ENCODE measurements at regions not wholly inside any gene's neighbourhood (a gene's known extent, or its start where the extent isn't known, plus 50 kb on each side); places are given as distances from the start of the nearest gene placed in this dataset.
A peak's percentile ranks its signal among the peaks of the same experiment; 100 is the strongest.

- DNase-seq: no peak
These were observed 302.4 kb upstream of the PDZRN3 start for GRCh38 chr3:73927203-73927570.

GRCh38 chr3:73926360-73927202 is 301.8 kb upstream of the PDZRN3 start:
- no peak for DNase-seq

- no peak for DNase-seq
These were observed 300.3 kb upstream of the PDZRN3 start for GRCh38 chr3:73925011-73925410.

- DNase-seq: no peak
These were observed 299.3 kb upstream of the PDZRN3 start for GRCh38 chr3:73924048-73924447.

GRCh38 chr3:73917643-73918042 is 292.9 kb upstream of the PDZRN3 start:
- no peak for DNase-seq

GRCh38 chr3:73915886-73916285 is 291.1 kb upstream of the PDZRN3 start:
- no peak for DNase-seq

- no peak for DNase-seq
These were observed 283.5 kb upstream of the PDZRN3 start for GRCh38 chr3:73908218-73908617.

- no peak for DNase-seq
These were observed 276.9 kb upstream of the PDZRN3 start for GRCh38 chr3:73901686-73902085.

- DNase-seq: no peak
These were observed 269.9 kb upstream of the PDZRN3 start for GRCh38 chr3:73894474-73895213.

GRCh38 chr3:73893089-73893488 is 268.3 kb upstream of the PDZRN3 start:
- no peak for DNase-seq

- no peak for DNase-seq
These were observed 261.1 kb upstream of the PDZRN3 start for GRCh38 chr3:73885862-73886261.

- no peak for DNase-seq
These were observed 259.6 kb upstream of the PDZRN3 start for GRCh38 chr3:73884361-73884760.

GRCh38 chr3:73883497-73883896 is 258.8 kb upstream of the PDZRN3 start:
- DNase-seq: no peak

- no peak for DNase-seq
These were observed 250.0 kb upstream of the PDZRN3 start for GRCh38 chr3:73874606-73875369.

- DNase-seq: no peak
These were observed 249.4 kb upstream of the PDZRN3 start for GRCh38 chr3:73874161-73874560.

- DNase-seq: peak; percentile 3 to 51
These were observed 244.1 kb upstream of the PDZRN3 start for GRCh38 chr3:73868688-73869315.

GRCh38 chr3:73867524-73867923 is 242.8 kb upstream of the PDZRN3 start:
- no peak for DNase-seq

- no peak for DNase-seq
These were observed 242.1 kb upstream of the PDZRN3 start for GRCh38 chr3:73866846-73867245.

GRCh38 chr3:73863546-73864079 is 238.9 kb upstream of the PDZRN3 start:
- no peak for DNase-seq

- DNase-seq: no peak
These were observed 231.1 kb upstream of the PDZRN3 start for GRCh38 chr3:73855813-73856212.

GRCh38 chr3:73848173-73848906 is 223.6 kb upstream of the PDZRN3 start:
- DNase-seq: peak in 1 of 2 donors; percentile 46

- no peak for DNase-seq
These were observed 222.2 kb upstream of the PDZRN3 start for GRCh38 chr3:73846951-73847350.

Measured in hippocampal formation (tissue), 2 donors.